Skeletal muscle satellite cell (primary cell): ENCODE measurements at regions not wholly inside any gene's neighbourhood (a gene's known extent, or its start where the extent isn't known, plus 50 kb on each side); places are given as distances from the start of the nearest gene placed in this dataset.

ENCODE experiments used
- H3K27me3 ChIP-seq: 2 replicates; pipeline ENCODE4 v1.7.0; 2013; ENCODE audit warnings: low read length; ENCODE audit not compliant: control insufficient read depth, insufficient read depth
- H3K36me3 ChIP-seq: 2 replicates; pipeline ENCODE4 v1.7.0; 2013; ENCODE audit warnings: mild to moderate bottlenecking, control low read depth, low read length; ENCODE audit not compliant: insufficient read depth
- H3K4me1 ChIP-seq: 2 replicates; pipeline ENCODE4 v1.7.0; 2013; ENCODE audit warnings: low read length; ENCODE audit not compliant: control insufficient read depth, insufficient read depth
- H3K4me2 ChIP-seq: 2 replicates; pipeline ENCODE4 v1.7.0; 2013; ENCODE audit warnings: mild to moderate bottlenecking, low read length
- H3K4me3 ChIP-seq: 2 replicates; pipeline ENCODE4 v1.7.0; 2013; ENCODE audit warnings: low read length
- H3K9ac ChIP-seq: 2 replicates; pipeline ENCODE4 v1.7.0; 2013; ENCODE audit warnings: mild to moderate bottlenecking, low read depth, low read length, moderate library complexity
- H3K9me3 ChIP-seq: replicated peaks from 2 replicates; pipeline ENCODE4 v1.7.0; 2013; ENCODE audit warnings: mild to moderate bottlenecking, control low read depth, low read length

- Histone ChIP-seq H3K9me3 (peaks cover 10% of the 10 kb centered on the region), H3K9ac (no peak overlapping the region), H3K4me1 (no peaks in the 10 kb centered on the region), H3K27me3 (no peaks in the 10 kb centered on the region), H3K36me3 (no peaks in the 10 kb centered on the region), H3K4me3 (no peak overlapping the region), H3K4me2 (no peak overlapping the region)
These were observed 344.8 kb upstream of the GRM7 start for GRCh38 chr3:6516143-6516542.

GRCh38 chr3:6516694-6517093 is 344.2 kb upstream of the GRM7 start:
- Histone ChIP-seq H3K9ac (no peak overlapping the region), H3K4me3 (no peak overlapping the region), H3K36me3 (no peaks in the 10 kb centered on the region), H3K4me2 (no peak overlapping the region), H3K27me3 (no peaks in the 10 kb centered on the region), H3K9me3 (peaks cover 10% of the 10 kb centered on the region), H3K4me1 (no peaks in the 10 kb centered on the region)

- Histone ChIP-seq H3K4me1 (no peaks in the 10 kb centered on the region), H3K4me3 (no peak overlapping the region), H3K36me3 (no peaks in the 10 kb centered on the region), H3K9ac (no peak overlapping the region), H3K9me3 (peaks cover 10% of the 10 kb centered on the region), H3K27me3 (no peaks in the 10 kb centered on the region), H3K4me2 (no peak overlapping the region)
These were observed 342.1 kb upstream of the GRM7 start for GRCh38 chr3:6518709-6519345.

GRCh38 chr3:6521369-6522113 is 339.4 kb upstream of the GRM7 start:
- Histone ChIP-seq H3K27me3 (no peaks in the 10 kb centered on the region), H3K36me3 (no peaks in the 10 kb centered on the region), H3K4me2 (no peak overlapping the region), H3K9ac (no peak overlapping the region), H3K9me3 (peaks cover 4% of the 10 kb centered on the region), H3K4me3 (no peak overlapping the region), H3K4me1 (no peaks in the 10 kb centered on the region)

GRCh38 chr3:6522191-6522590 is 338.7 kb upstream of the GRM7 start:
- H3K9ac ChIP-seq = no peak overlapping the region
- H3K9me3 ChIP-seq = peaks cover 7% of the 10 kb centered on the region
- H3K27me3 ChIP-seq = no peaks in the 10 kb centered on the region
- no peak overlapping the region for H3K4me2 ChIP-seq
- H3K4me3 ChIP-seq = no peak overlapping the region
- no peaks in the 10 kb centered on the region for H3K4me1 ChIP-seq
- H3K36me3 ChIP-seq = no peaks in the 10 kb centered on the region

GRCh38 chr3:6523043-6523442 is 337.9 kb upstream of the GRM7 start:
- H3K9me3 ChIP-seq = peaks cover 7% of the 10 kb centered on the region
- H3K36me3 ChIP-seq = no peaks in the 10 kb centered on the region
- H3K4me2 ChIP-seq = no peak overlapping the region
- H3K27me3 ChIP-seq = no peaks in the 10 kb centered on the region
- H3K9ac ChIP-seq = no peak overlapping the region
- H3K4me3 ChIP-seq = no peak overlapping the region
- H3K4me1 ChIP-seq = no peaks in the 10 kb centered on the region

- Histone ChIP-seq H3K27me3 (no peaks in the 10 kb centered on the region), H3K4me2 (no peak overlapping the region), H3K36me3 (no peaks in the 10 kb centered on the region), H3K4me1 (no peaks in the 10 kb centered on the region), H3K9ac (no peak overlapping the region), H3K9me3 (peaks cover 7% of the 10 kb centered on the region), H3K4me3 (no peak overlapping the region)
These were observed 336.4 kb upstream of the GRM7 start for GRCh38 chr3:6524479-6524878.

GRCh38 chr3:6526321-6526720 is 334.6 kb upstream of the GRM7 start:
- Histone ChIP-seq H3K9me3 (peaks cover 3% of the 10 kb centered on the region), H3K36me3 (no peaks in the 10 kb centered on the region), H3K4me3 (no peak overlapping the region), H3K9ac (no peak overlapping the region), H3K4me2 (no peak overlapping the region), H3K4me1 (no peaks in the 10 kb centered on the region), H3K27me3 (no peaks in the 10 kb centered on the region)

- Histone ChIP-seq H3K9me3 (peaks cover 3% of the 10 kb centered on the region), H3K27me3 (no peaks in the 10 kb centered on the region), H3K4me1 (no peaks in the 10 kb centered on the region), H3K4me3 (no peak overlapping the region), H3K36me3 (no peaks in the 10 kb centered on the region), H3K9ac (no peak overlapping the region), H3K4me2 (no peak overlapping the region)
These were observed 334.1 kb upstream of the GRM7 start for GRCh38 chr3:6526861-6527260.

GRCh38 chr3:6528951-6529350 is 332.0 kb upstream of the GRM7 start:
- Histone ChIP-seq H3K9ac (no peak overlapping the region), H3K4me2 (no peak overlapping the region), H3K27me3 (no peaks in the 10 kb centered on the region), H3K36me3 (no peaks in the 10 kb centered on the region), H3K4me3 (no peak overlapping the region), H3K4me1 (no peaks in the 10 kb centered on the region), H3K9me3 (peaks cover 3% of the 10 kb centered on the region)

- H3K9ac ChIP-seq = no peak overlapping the region
- H3K4me1 ChIP-seq = no peaks in the 10 kb centered on the region
- H3K4me3 ChIP-seq = no peak overlapping the region
- H3K36me3 ChIP-seq = no peaks in the 10 kb centered on the region
- H3K4me2 ChIP-seq = no peak overlapping the region
- no peaks in the 10 kb centered on the region for H3K27me3 ChIP-seq
- H3K9me3 ChIP-seq = peaks cover 3% of the 10 kb centered on the region
These were observed 329.8 kb upstream of the GRM7 start for GRCh38 chr3:6531153-6531552.

- H3K9me3 ChIP-seq = no peaks in the 10 kb centered on the region
- H3K4me3 ChIP-seq = no peak overlapping the region
- H3K4me1 ChIP-seq = no peaks in the 10 kb centered on the region
These were observed 328.8 kb upstream of the GRM7 start for GRCh38 chr3:6532101-6532500.

More at GRCh38 chr3:6532101-6532500, 328.8 kb upstream of the GRM7 start:
- Histone ChIP-seq H3K27me3 (no peaks in the 10 kb centered on the region), H3K4me2 (no peak overlapping the region), H3K36me3 (no peaks in the 10 kb centered on the region), H3K9ac (no peak overlapping the region)
